ENCODE measurements at regions not wholly inside any gene's neighbourhood (a gene's known extent, or its start where the extent isn't known, plus 50 kb on each side); places are given as distances from the start of the nearest gene placed in this dataset.

DNA sequence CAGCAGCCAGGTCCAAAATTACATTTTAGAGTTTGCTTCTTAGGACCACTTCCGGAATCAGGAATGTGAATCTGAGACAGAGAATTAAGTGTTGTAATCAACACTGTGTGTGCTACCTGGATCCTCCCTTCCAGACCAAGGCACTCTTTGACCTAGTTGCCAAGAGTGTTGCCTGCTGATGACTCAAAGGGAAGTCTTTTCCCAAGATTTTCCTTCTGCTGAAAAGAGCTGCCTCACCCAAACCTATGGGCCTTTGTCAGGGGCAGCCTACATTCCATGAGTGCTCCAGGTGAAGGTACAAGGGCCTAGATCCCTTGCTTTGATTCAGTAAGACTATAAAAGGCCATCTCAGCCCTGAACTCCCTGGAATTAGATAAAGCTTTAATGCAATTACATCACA lies 712.5 kb upstream of the ANKRD30A start:
- TF ChIP-seq POLR2A (IDR thresholded peaks at IDR 0.05) (no peak), CTCF (IDR thresholded peaks at IDR 0.05) (no peak)
